HG03342 (cell line): ENCODE measurements at regions not wholly inside any gene's neighbourhood (a gene's known extent, or its start where the extent isn't known, plus 50 kb on each side); places are given as distances from the start of the nearest gene placed in this dataset.
"Not testable (repeated sequence)": the region's sequence is repeated elsewhere in the genome, so short reads cannot be mapped to it uniquely, and the experiment has no call there.

Experiments
- ATAC-seq: cut with Tn5 transposase; IDR thresholded peaks from one replicate; pipeline ENCODE4 v1.9.1; 2021; ENCODE audit warnings: mild to moderate bottlenecking, moderate library complexity; ENCODE audit not compliant: unreplicated experiment

- no peak for ATAC-seq
Measured at GRCh38 chr3:159038405-159038804, 236.6 kb downstream of the MFSD1 start.

GRCh38 chr3:159039286-159039685 is 237.4 kb downstream of the MFSD1 start:
- no peak for ATAC-seq

- ATAC-seq: no peak
Measured at GRCh38 chr3:159045279-159045885, 243.5 kb downstream of the MFSD1 start.

DNA sequence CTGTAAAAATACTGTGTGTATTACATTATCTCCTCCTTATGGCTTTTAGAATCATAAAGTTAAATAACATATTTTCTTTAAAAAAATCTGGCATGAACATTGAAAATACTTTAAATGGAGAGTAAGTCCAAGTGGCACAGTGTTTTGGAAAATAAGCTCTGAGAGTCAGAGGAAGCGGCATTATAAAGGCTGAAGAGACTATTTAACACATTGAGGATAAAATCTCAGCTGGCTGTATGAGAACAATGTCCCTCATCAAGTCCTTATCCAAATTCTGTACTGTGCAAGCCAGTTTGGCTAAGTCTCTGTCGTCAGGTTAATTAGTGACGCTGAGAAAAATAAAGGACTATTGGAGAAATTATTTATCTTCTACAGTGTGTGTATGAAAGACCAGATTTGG is 245.5 kb downstream of the MFSD1 start:
- ATAC-seq: no peak

DNA sequence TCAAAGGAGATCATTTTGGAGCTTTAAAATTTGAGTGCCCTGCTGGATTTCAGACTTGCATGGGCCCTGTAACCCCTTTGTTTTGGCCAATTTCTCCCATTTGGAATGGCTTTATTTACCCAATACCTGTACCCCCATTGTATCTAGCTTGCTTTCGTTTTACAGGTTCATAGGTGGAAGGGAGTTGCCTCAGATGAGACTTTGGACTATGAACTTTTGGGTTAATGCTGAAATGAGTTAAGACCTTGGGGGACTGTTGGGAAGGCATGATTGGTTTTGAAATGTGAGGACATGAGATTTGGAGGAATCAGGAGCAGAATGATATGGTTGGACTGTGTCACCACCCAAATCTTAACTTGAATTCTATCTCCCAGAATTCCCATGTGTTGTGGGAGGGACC is 250.6 kb downstream of the MFSD1 start:
- ATAC-seq: not testable (repeated sequence)

GRCh38 chr3:159057621-159058020 is 255.8 kb downstream of the MFSD1 start:
- no peak for ATAC-seq

DNA sequence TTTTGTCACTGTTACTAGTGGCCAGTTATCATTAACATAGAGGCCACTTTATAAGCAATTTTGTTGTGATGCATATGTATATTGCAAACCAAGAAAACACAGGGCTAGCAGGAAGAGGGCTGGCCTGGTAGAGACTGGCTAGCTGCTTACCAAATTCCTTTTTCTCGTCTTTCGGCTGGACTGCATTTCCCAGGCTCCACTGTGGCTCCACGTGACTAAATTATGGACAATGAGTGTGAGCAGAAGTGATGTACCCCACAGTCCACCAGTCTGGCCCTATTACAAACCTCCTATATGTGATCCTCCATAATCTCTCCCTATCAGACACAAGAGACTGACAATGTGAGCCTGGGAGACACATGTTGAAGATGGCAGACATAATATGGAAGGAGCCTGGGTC is 257.0 kb downstream of the MFSD1 start:
- ATAC-seq: no peak

DNA sequence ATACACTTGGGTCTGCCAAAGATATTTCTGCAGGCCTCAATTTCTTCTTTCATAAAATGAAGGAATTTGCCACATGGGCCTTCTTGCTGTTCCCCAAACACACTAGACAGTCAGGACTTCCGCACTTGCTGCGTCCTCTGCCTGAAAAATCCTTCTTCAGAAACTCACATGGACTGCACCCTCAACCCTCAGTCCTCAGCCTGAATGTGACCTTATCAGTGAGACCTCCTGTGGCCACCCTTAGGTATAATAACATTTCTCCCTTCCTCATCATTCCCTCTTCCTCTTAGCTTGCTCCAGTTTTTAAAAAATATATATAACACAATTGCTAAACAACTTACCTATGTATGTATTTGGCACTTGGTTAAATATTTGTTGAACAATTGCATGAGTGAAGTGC is 257.5 kb downstream of the MFSD1 start:
- ATAC-seq: no peak

- ATAC-seq: no peak
Measured at GRCh38 chr3:159062734-159063410, 261.0 kb downstream of the MFSD1 start.

DNA sequence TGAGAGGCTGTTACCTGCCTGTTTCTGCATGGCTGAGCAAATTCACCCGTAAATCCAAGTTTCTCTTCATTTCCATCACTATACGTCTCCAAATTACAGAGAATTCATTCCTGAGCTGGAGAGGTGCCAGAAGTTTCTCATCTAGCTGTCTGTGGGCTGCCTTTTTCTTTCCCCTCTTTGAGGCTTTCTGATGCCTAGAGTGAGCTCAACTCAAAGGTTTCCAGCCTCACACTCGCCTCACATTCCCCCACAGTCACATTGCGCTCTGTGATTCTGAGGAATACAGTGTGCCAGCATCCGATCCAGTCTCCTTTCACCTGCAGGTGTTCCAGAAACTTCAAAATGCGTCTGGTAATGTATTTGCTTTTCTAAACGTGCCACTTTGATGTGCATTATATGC is 267.2 kb downstream of the MFSD1 start, which contains the start of gene IQCJ:
Gene IQCJ (plus strand): TSS at position 229 of the 400 bp plus-strand sequence.
- no peak for ATAC-seq

- ATAC-seq: no peak
Measured at GRCh38 chr3:159069866-159070425, 268.1 kb downstream of the MFSD1 start.

GRCh38 chr3:159074756-159075701 is 273.2 kb downstream of the MFSD1 start:
- ATAC-seq: no peak

GRCh38 chr3:159077860-159078259 is 276.0 kb downstream of the MFSD1 start:
- ATAC-seq: no peak

DNA sequence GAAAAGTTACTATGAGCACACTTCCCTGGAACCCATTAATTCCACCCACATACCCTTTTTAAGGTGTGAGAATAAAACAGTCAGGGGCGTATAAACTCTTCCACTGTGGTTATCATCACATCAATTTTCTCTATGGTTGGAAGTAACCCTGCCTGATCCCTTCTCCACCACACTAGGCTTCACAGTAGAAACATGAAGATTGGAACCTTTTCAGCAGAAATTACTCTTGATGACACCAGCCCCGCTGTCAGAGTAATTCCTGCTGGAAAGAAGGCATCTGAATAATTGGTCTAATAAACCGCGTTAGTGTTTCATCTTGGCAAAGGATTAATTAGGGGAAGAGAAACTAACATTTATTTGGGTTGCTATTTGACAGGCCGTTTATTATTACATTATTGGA is 278.4 kb downstream of the MFSD1 start:
- no peak for ATAC-seq

DNA sequence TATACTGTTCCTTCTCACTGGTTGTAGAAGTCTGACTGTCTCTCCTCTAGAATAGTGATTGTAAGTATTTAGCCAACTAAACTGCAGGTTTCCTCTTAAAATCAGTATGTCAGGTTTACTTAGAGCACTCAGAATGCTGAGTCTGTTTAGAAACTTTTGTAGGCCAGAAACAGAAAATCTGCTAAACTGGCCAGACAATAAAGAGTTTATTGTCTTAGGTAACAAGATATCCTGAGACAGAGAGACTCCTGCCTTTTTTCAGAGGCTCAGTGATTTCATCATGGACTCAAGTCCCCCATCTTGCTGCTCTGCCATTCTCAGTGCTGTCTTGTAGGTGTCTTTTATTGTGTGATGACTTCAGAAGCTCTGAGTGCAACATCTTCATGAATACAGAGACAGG is 279.0 kb downstream of the MFSD1 start:
- ATAC-seq: no peak

GRCh38 chr3:159082519-159082918 is 280.7 kb downstream of the MFSD1 start:
- ATAC-seq: no peak

GRCh38 chr3:159091936-159092335 is 290.1 kb downstream of the MFSD1 start:
- ATAC-seq: no peak

GRCh38 chr3:159102001-159102400 is 300.1 kb downstream of the MFSD1 start:
- ATAC-seq: no peak

DNA sequence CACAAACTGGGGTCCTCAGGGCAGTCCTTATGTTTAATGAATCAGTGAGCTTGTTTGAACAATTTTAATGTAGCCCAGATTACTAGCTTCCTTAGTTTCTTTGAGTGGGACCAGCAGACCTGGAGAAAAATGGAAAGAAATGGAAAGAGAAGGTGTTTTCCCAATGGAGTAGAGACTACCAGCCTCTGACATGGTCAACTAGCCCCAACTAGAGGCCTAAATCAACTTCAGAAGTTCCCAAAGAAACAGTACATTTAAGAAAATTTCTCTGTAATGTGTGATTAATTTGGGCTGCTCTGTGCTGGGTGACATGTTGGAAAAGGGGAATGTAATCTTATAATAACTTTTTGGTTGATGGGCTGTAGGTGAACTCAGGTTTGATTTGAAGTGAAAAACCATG is 310.9 kb downstream of the MFSD1 start:
- no peak for ATAC-seq

- ATAC-seq: no peak
Measured at GRCh38 chr3:159113221-159113875, 311.5 kb downstream of the MFSD1 start.

DNA sequence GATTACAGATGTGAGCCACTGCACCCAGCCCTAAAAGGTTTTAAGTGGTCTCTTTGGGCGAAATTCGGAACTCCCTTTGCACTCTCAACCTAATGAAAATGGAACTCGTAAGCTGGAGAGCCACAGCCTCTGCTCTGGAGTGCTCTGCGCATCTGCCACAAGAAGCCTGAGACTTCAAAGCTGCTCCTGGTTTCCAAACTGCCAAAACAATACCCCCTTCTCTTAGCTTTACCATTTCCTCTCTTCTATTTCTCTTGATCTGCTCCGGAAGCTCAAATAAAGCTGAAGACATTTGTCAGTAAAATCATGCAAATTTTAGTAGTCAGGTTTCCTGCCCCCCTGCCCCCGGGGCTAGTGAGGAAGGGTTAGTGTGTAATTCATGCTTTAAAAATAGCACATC is 312.7 kb downstream of the MFSD1 start:
- ATAC-seq: no peak
